B cell (primary cell): ENCODE measurements at regions not wholly inside any gene's neighbourhood (a gene's known extent, or its start where the extent isn't known, plus 50 kb on each side); places are given as distances from the start of the nearest gene placed in this dataset.

Experiments used
- ATAC-seq: fragments of 200-7000 bp; cut with Tn5 transposase; one replicate; pipeline ENCODE4 v1.10.0; 2021; ENCODE audit warnings: low read depth, mild to moderate bottlenecking, moderate number of reproducible peaks, moderate library complexity
- CTCF ChIA-PET: fragments of 350-600 bp; sonication (Branson Sonifier 250); formaldehyde crosslinking; loops from one replicate; lab custom pipeline; 2021; ENCODE audit warnings: antibody characterized with exemption, inconsistent platforms; lab: Charles Lee
- POLR2A ChIA-PET: fragments of 350-600 bp; sonication (Branson Sonifier 250); formaldehyde crosslinking; loops from one replicate; lab custom pipeline; 2021; ENCODE audit warnings: antibody characterized with exemption; lab: Charles Lee
- DNase-seq: peaks from one replicate; pipeline ENCODE4 v3.0.0; 2013
- H2AFZ ChIP-seq: 2 replicates; pipeline ENCODE4 v1.6.1; 2012; ENCODE audit warnings: mild to moderate bottlenecking, low read depth, low read length; ENCODE audit not compliant: insufficient read depth, poor library complexity, severe bottlenecking
- H3K27ac ChIP-seq, 2 donors: 1 replicate in 1 of 2; 2 replicates in 1 of 2; pipeline ENCODE4 v1.5.1; 2012 to 2013; ENCODE audit warnings: low read length in 2 of 2, mild to moderate bottlenecking in 2 of 2, moderate library complexity in 1 of 2
- H3K27me3 ChIP-seq, 4 experiments: fragments of 200-600 bp in 1 of 4; sonication (generic) in 1 of 4; replicated peaks in 1 of 4; 1 replicate in 2 of 4; 2 replicates in 2 of 4; pipeline versions ENCODE4 v1.6.1 to v1.7.0; 2013 to 2016; ENCODE audit warnings: low read length in 3 of 4, mild to moderate bottlenecking in 2 of 4, mixed read lengths in 1 of 4, moderate library complexity in 1 of 4; ENCODE audit not compliant: insufficient read depth in 4 of 4, control insufficient read depth in 3 of 4; ENCODE audit errors: control extremely low read depth in 1 of 4
- H3K36me3 ChIP-seq, 2 experiments: replicated peaks in 1 of 2; 1 replicate in 1 of 2; 2 replicates in 1 of 2; pipeline versions ENCODE4 v1.6.1 to v1.7.1; 2013; ENCODE audit warnings: low read length in 1 of 2; ENCODE audit not compliant: insufficient read depth in 2 of 2, control insufficient read depth in 1 of 2; ENCODE audit errors: control extremely low read depth in 1 of 2, extremely low read depth in 1 of 2
- H3K4me1 ChIP-seq, 2 donors: fragments of 200-600 bp in 1 of 2; sonication (generic) in 1 of 2; 1 replicate in 1 of 2; 2 replicates in 1 of 2; pipeline versions ENCODE4 v1.5.1 to v1.6.1; 2013 to 2017; ENCODE audit warnings: low read length in 2 of 2; ENCODE audit not compliant: control insufficient read depth in 2 of 2, insufficient read depth in 2 of 2
- H3K4me2 ChIP-seq: replicated peaks from 2 replicates; pipeline ENCODE3; 2012; ENCODE audit warnings: mild to moderate bottlenecking, low read depth, low read length; ENCODE audit not compliant: poor library complexity, severe bottlenecking
- H3K4me3 ChIP-seq, 5 experiments: fragments of 200-600 bp in 1 of 5; sonication (generic) in 1 of 5; 1 replicate in 3 of 5; 2 replicates in 2 of 5; pipeline versions ENCODE4 v1.5.1 to v1.7.0; 2011 to 2016; ENCODE audit warnings: low read length in 4 of 5, mild to moderate bottlenecking in 4 of 5, low read depth in 2 of 5, control low read depth in 1 of 5, moderate library complexity in 1 of 5; ENCODE audit not compliant: insufficient read depth in 1 of 5; ENCODE audit errors: control extremely low read depth in 1 of 5, extremely low read depth in 1 of 5
- H3K79me2 ChIP-seq: fragments of 200-600 bp; sonication (generic); one replicate; pipeline ENCODE4 v1.6.0; 2016; ENCODE audit warnings: low read length; ENCODE audit not compliant: control insufficient read depth, insufficient read depth
- H3K9ac ChIP-seq: fragments of 200-600 bp; sonication (generic); 2 replicates; pipeline ENCODE4 v1.6.1; 2017; ENCODE audit warnings: mild to moderate bottlenecking, low read length, moderate library complexity
- H3K9me3 ChIP-seq, 3 donors: one replicate each; pipeline versions ENCODE4 v1.6.1 to v1.7.1; 2013; ENCODE audit warnings: low read length in 2 of 3; ENCODE audit not compliant: control insufficient read depth in 2 of 3, insufficient read depth in 1 of 3; ENCODE audit errors: control extremely low read depth in 1 of 3
- H4K20me1 ChIP-seq: 2 replicates; pipeline ENCODE4 v1.6.0; 2012; ENCODE audit warnings: mild to moderate bottlenecking, low read length; ENCODE audit not compliant: insufficient read depth, control insufficient read depth, poor library complexity, severe bottlenecking
- H3K27ac Mint-ChIP-seq: one replicate; pipeline ENCODE4 v1.8.0; 2021; ENCODE audit warnings: mixed read lengths
- H3K27me3 Mint-ChIP-seq: one replicate; pipeline ENCODE4 v1.8.0; 2021; ENCODE audit warnings: mixed read lengths
- H3K4me1 Mint-ChIP-seq: one replicate; pipeline ENCODE4 v1.8.0; 2021; ENCODE audit warnings: mixed read lengths
- H3K4me3 Mint-ChIP-seq: one replicate; pipeline ENCODE4 v1.8.0; 2021; ENCODE audit warnings: mixed read lengths
- H3K9me3 Mint-ChIP-seq: one replicate; pipeline ENCODE4 v1.8.0; 2022; ENCODE audit warnings: mixed read lengths; ENCODE audit not compliant: insufficient read depth
- CTCF ChIP-seq: fragments of 200-600 bp; IDR thresholded peaks from one replicate; pipeline ENCODE4 v1.8.0; 2022; ENCODE audit warnings: antibody characterized with exemption, mild to moderate bottlenecking
- EZH2 ChIP-seq: IDR thresholded peaks from 2 replicates; pipeline ENCODE4 v1.6.1; 2012; ENCODE audit warnings: borderline replicate concordance, low read depth, mild to moderate bottlenecking, moderate library complexity, low read length; ENCODE audit not compliant: insufficient read depth, poor library complexity, severe bottlenecking
- WGBS: methylation state at CpG from one replicate; pipeline ENCODE4 v1.1.5; 2013; ENCODE audit warnings: missing lambda C conversion rate; ENCODE audit not compliant: insufficient coverage; 5-methylcytosine and 5-hydroxymethylcytosine counted together
- intact Hi-C: fragments of 100-400 bp; cut with micrococcal nuclease; formaldehyde crosslinking; loops from one replicate; pipeline ENCODE4 v1.10.0; 2022

- Mint-ChIP-seq H3K27me3 (no peaks in the 10 kb centered on the region), H3K9me3 (peaks cover 2% of the 10 kb centered on the region), H3K4me1 (no peaks in the 10 kb centered on the region), H3K4me3 (no peak overlapping the region), H3K27ac (no peak overlapping the region)
- no peak overlapping the region for H3K9ac ChIP-seq
- no peak overlapping the region for H2AFZ ChIP-seq
- H3K4me3 ChIP-seq: no peak overlapping the region
- no peaks in the 10 kb centered on the region for H3K9me3 ChIP-seq
- ATAC-seq: no peak
- no CpG with 5 or more reads among the region's 2 CpGs for WGBS
- no peak overlapping the region for H3K27ac ChIP-seq
- H3K79me2 ChIP-seq: no peaks in the 10 kb centered on the region
- H3K27me3 ChIP-seq: no peaks in the 10 kb centered on the region
- intact Hi-C loops: no loop called here
- DNase-seq: no peak
- TF ChIP-seq EZH2 (no peak), CTCF (no peak)
- H4K20me1 ChIP-seq: no peaks in the 10 kb centered on the region
- no peaks in the 10 kb centered on the region for H3K36me3 ChIP-seq
- POLR2A ChIA-PET: no interaction called here
- CTCF ChIA-PET: no interaction called here
- no peaks in the 10 kb centered on the region for H3K4me1 ChIP-seq
- H3K4me2 ChIP-seq: no peak overlapping the region
These were observed 1778.9 kb upstream of the SEL1L start for GRCh38 chr14:83312511-83312910.

- Histone ChIP-seq H3K4me3 (no peak overlapping the region), H3K9ac (no peak overlapping the region), H3K9me3 (no peaks in the 10 kb centered on the region), H4K20me1 (no peaks in the 10 kb centered on the region), H3K27me3 (no peaks in the 10 kb centered on the region), H3K27ac (no peak overlapping the region), H3K4me1 (no peaks in the 10 kb centered on the region), H3K79me2 (no peaks in the 10 kb centered on the region), H3K4me2 (no peak overlapping the region), H3K36me3 (no peaks in the 10 kb centered on the region), H2AFZ (no peak overlapping the region)
- POLR2A ChIA-PET: no interaction called here
- CTCF ChIA-PET: no interaction called here
- H3K4me1 Mint-ChIP-seq: no peaks in the 10 kb centered on the region
- DNase-seq (no peak), ATAC-seq (no peak)
- H3K27ac Mint-ChIP-seq: no peak overlapping the region
- TF ChIP-seq CTCF (no peak), EZH2 (no peak)
- H3K9me3 Mint-ChIP-seq: no peaks in the 10 kb centered on the region
- H3K27me3 Mint-ChIP-seq: no peaks in the 10 kb centered on the region
- no peak overlapping the region for H3K4me3 Mint-ChIP-seq
- intact Hi-C loops: no loop called here
- WGBS: 83% methylated on average over 1 of the region's 2 CpGs
These were observed 1781.1 kb upstream of the SEL1L start for GRCh38 chr14:83314764-83315163.
